ENCODE measurements at regions not wholly inside any gene's neighbourhood (a gene's known extent, or its start where the extent isn't known, plus 50 kb on each side); places are given as distances from the start of the nearest gene placed in this dataset.

GRCh38 chr2:154532763-154533162 is 165.7 kb upstream of the KCNJ3 start:
- no peaks in the 10 kb centered on the region for H3K36me3 Mint-ChIP-seq

GRCh38 chr2:154533300-154533940 is 165.1 kb upstream of the KCNJ3 start:
- Mint-ChIP-seq H3K27ac (no peak overlapping the region), H3K27me3 (ENCODE audit: low read depth) (peaks cover 18% of the 10 kb centered on the region), H3K4me1 (peaks cover 8% of the 10 kb centered on the region)

More at GRCh38 chr2:154532763-154533162, 165.7 kb upstream of the KCNJ3 start:
- no peak for DNase-seq (ENCODE audit: low spot score in 2 of 2, unreplicated experiment in 2 of 2)
- TF ChIP-seq CTCF (IDR thresholded peaks at IDR 0.05; ENCODE audit: unreplicated experiment): no peak
- H3K27me3 Mint-ChIP-seq (ENCODE audit: low read depth): peaks cover 17% of the 10 kb centered on the region
- H3K4me3 Mint-ChIP-seq: no peak overlapping the region
- H3K9me3 Mint-ChIP-seq: no peaks in the 10 kb centered on the region
- peaks cover 8% of the 10 kb centered on the region for H3K4me1 Mint-ChIP-seq
- H3K27ac Mint-ChIP-seq: no peak overlapping the region

GRCh38 chr2:154537024-154537423 is 161.5 kb upstream of the KCNJ3 start:
- Mint-ChIP-seq H3K9me3 (no peaks in the 10 kb centered on the region), H3K4me3 (no peak overlapping the region), H3K4me1 (peaks cover 8% of the 10 kb centered on the region), H3K36me3 (no peaks in the 10 kb centered on the region), H3K27me3 (ENCODE audit: low read depth) (peaks cover 21% of the 10 kb centered on the region), H3K27ac (no peak overlapping the region)
- TF ChIP-seq CTCF (IDR thresholded peaks at IDR 0.05; ENCODE audit: unreplicated experiment): no peak
- no peak for DNase-seq (ENCODE audit: low spot score in 2 of 2, unreplicated experiment in 2 of 2)

More at GRCh38 chr2:154533300-154533940, 165.1 kb upstream of the KCNJ3 start:
- H3K4me3 Mint-ChIP-seq: no peak overlapping the region
- DNase-seq (ENCODE audit: low spot score in 2 of 2, unreplicated experiment in 2 of 2): no peak
- H3K36me3 Mint-ChIP-seq: no peaks in the 10 kb centered on the region
- TF ChIP-seq CTCF (IDR thresholded peaks at IDR 0.05; ENCODE audit: unreplicated experiment): no peak
- no peaks in the 10 kb centered on the region for H3K9me3 Mint-ChIP-seq

GRCh38 chr2:154537843-154538450 is 160.5 kb upstream of the KCNJ3 start:
- Mint-ChIP-seq H3K27ac (no peak overlapping the region), H3K36me3 (no peaks in the 10 kb centered on the region), H3K4me1 (no peaks in the 10 kb centered on the region), H3K27me3 (ENCODE audit: low read depth) (peaks cover 21% of the 10 kb centered on the region), H3K4me3 (no peak overlapping the region), H3K9me3 (no peaks in the 10 kb centered on the region)
- TF ChIP-seq CTCF (IDR thresholded peaks at IDR 0.05; ENCODE audit: unreplicated experiment): no peak
- DNase-seq (ENCODE audit: low spot score in 2 of 2, unreplicated experiment in 2 of 2): no peak

GRCh38 chr2:154546341-154546740 is 152.2 kb upstream of the KCNJ3 start:
- Mint-ChIP-seq H3K27me3 (ENCODE audit: low read depth) (no peaks in the 10 kb centered on the region), H3K9me3 (peaks cover 26% of the 10 kb centered on the region), H3K27ac (no peak overlapping the region), H3K4me1 (no peaks in the 10 kb centered on the region), H3K4me3 (no peak overlapping the region), H3K36me3 (no peaks in the 10 kb centered on the region)
- no peak for DNase-seq (ENCODE audit: low spot score in 2 of 2, unreplicated experiment in 2 of 2)
- TF ChIP-seq CTCF (IDR thresholded peaks at IDR 0.05; ENCODE audit: unreplicated experiment): no peak
